Left forelimb (tissue), 1 donor: ENCODE measurements at regions not wholly inside any gene's neighbourhood (a gene's known extent, or its start where the extent isn't known, plus 50 kb on each side); places are given as distances from the start of the nearest gene placed in this dataset.

ENCODE experiments used
- DNase-seq: peaks from one replicate; pipeline ENCODE4 v3.0.0-alpha.2; 2018; ENCODE audit warnings: low spot score

DNA sequence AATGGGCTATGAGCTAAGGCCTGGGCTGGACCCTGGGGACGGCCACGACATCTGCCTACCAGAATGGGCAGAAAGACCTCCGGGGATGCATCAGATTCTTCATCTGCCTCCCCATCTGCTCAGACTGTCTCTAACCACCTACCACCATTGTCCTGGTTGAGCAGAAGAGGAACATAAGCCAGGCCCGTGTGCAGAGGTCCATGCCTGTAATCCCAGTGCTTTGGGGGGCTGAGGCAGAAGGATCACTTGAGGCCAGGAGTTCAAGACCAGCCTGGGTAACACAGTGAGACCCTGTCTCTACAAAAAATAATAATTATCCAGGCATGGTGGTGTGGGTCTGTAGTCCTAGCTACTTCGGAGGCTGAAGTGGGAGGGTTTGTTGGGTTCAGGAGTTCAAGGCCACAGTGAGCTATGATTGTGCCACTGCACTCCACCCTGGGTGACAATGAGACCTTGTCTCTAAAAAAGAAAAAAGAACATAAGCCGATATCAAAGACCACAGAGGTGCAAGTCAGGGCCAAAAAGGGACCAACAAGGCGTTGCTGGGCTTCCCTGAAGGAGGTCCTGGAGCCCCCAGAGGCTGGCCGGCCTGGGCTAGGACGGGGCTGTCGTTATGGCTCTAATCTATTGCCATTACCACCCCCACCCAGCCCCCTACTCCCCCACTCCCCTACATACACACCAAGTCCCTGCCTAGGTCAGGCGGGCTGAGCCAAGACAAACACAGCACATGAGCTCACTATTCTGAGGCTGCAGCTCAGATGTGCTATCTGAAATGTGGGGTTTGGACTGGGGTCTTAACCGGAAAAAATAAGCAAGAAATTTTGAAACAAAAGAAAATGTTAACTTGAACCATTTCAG, 239.2 kb upstream of the RAB4A start:
- DNase-seq: no peak

DNA sequence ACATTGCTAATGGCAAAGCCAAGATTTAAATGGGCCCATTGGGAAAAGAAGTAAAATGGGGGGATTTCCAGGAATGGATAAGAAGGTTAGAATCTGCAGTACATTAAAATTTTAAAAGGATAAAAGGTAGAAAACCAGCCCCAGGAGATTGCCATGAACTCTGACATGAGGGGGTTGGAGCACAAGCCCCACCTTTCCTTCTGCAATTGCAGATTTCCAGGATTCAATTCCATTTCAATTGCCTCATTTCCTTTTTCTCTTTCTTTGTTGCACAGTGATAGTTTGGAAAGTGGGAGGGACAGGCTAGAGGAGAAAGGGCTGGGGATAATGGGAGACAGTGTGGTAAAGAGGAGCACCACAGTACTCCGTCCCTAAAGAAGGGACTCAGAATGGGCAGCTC, 238.5 kb upstream of the RAB4A start:
- no peak for DNase-seq

DNA sequence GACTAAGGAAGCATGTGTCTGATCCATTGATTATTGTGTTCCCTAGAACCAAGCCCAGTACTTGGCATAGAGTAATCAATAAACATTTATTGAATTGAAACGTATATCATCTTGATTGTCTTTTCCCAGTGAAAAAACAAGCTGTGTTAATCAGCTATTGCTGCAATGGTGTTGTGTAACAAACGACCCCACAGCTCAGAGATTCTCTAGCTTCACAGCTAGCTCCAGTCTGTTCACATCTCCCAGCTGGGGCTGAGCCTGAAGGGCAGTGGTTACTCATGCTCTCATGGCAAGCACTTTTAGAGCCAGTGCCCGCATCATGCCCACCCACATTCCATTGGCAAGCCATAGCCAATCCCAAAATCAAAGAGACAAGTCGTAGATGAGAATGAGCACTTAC, 237.4 kb upstream of the RAB4A start:
- DNase-seq: no peak

GRCh38 chr1:229034342-229034741, 236.6 kb upstream of the RAB4A start:
- DNase-seq: no peak

GRCh38 chr1:229035054-229035747, 235.7 kb upstream of the RAB4A start:
- no peak for DNase-seq

DNA sequence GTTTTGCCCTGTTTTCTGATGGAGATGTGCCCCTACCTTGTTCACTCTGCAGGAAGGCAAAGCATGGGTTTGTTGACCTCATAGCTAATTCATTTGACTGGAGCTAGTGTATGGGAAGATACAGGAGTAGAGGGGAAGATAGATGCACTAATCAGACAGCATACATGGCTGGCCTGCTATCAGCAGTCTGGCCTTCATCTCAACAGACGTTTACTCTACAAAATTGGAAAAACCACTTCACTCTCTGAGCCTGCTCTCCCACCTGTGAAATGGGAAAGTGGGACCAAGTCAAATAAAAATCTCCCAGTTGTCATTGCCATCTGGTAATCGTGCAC, 235.2 kb upstream of the RAB4A start:
- DNase-seq: no peak

DNA sequence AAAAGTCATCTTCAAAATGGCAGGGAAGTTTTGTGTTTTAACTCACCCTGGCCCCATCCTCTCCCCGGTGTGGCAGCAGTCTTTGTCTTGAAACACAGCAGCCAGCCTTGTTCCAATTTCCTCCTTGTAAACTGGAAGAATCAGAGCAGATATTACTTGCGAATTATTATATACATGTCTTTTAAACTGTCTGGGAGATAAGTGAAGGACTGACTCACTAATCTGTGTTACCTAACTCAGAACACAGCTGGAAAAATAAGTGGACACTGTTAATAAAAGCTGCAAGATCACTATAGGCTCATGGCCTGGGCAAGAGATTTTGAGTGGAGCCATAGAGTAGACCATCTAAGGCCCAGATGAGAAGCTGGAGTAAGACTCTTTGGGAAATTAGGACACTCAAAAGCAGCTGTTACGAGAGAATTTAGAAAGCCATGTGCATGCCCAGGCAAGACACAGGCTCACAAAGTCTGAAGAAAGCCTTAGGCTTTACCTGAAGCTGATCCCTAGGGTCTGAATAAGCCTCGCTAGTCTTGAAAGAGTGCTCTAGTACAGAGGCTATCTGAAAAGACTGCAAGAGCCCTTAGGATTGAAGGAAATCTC, 233.0 kb upstream of the RAB4A start:
- DNase-seq: no peak

DNA sequence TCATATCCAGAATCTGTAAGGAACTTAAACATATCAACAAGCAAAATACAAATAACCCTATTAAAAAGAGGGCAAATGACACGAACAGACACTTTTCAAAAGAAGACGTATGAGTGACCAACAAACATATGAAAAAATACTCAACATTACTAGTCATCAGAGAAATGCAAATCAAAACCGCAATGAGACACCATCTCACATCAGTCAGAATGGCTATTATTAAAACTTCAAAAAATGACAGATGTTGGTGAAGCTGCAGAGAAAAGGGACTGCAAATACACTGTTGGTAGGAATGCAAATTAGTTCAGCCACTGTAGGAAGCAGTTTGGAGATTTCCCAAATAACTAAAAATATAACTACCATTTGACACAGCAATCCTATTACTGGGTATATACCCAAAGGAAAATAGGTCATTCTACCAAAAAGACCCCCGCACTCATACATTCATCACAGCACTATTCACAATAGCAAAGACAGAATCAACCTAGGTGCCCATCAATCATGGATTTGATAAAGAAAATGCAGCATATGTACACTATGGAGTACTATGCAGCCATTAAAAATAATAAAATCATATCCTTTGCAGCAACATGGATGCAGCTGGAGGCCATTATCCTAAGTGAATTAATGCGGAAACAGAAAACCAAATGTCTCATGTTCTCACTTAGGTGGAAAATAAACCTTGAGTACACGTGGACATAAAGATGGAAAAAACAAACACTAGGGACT, 230.1 kb upstream of the RAB4A start:
- DNase-seq: no peak

- no peak for DNase-seq
These were observed 229.0 kb upstream of the RAB4A start for GRCh38 chr1:229041946-229042345.

DNA sequence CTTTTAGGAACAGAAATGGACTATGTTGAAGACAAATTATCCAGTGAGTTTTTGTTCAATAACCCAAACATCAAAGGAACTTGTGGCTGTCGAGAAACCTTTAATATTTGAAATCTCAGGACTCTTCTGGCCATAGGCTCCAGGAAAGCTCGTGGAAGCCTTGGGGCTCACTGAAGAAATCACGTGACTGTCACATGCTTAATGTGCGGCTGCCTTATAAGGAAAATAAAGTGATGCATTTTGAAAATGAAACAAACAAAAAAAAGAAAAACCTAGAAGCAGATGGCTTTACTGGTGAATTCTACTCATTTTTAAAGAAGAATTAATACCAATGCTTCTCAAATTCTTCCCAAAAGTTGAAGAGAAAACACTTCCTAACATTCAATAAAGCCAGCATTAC, 228.4 kb upstream of the RAB4A start:
- no peak for DNase-seq

DNA sequence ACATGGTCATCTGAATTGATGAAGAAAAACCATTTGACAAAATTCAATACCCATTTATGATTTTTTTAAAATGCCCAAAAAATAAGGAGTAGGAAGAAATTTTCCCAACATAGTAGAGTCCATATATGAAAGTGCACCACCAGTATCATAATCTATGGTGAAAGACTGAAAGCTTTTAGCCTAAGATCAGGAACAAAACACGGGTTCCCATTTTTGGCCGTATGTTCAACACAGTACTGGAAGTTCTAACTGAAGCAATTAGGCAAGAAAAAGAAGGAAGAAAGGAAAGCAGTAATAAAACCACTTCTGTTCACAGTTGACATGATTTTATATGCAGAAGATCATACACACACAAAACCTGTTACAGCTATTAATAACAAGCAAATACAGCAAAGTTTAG, 227.8 kb upstream of the RAB4A start:
- DNase-seq: no peak

- peak; percentile 72 for DNase-seq
These were observed 224.6 kb upstream of the RAB4A start for GRCh38 chr1:229046251-229046853.

DNA sequence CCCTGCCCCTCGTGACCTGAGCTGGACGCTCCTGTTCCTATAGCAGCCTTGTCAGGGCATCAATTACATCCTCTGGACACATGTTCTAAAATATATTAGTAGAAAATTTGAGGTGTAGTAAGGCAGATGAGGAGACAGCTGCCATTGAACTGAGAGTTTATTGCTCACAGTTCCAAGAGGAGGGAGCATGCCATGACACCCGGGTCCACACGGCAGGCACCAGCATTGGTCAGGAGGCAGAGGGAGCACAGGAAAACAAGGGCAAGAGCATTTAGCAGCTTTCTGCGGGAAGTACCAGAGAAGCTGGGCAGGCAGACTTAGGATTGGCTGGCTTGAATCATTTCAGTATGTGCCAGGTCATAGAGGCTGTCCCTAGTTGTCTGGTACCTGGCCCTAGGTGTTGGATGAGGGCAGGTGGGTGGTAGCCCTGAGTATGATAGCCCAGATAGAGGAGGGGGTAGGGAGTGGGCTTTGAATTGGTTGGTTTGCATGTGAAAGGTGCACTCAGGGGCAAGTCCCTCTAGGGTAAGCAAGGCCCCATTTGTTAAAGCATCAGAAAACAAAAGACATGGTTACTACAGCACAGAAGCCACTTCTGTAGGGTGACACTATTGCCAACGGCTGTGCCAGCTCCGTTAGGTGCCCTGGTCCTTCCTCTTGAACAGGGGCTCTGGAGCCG, 223.6 kb upstream of the RAB4A start:
- peak; percentile 9 for DNase-seq

DNA sequence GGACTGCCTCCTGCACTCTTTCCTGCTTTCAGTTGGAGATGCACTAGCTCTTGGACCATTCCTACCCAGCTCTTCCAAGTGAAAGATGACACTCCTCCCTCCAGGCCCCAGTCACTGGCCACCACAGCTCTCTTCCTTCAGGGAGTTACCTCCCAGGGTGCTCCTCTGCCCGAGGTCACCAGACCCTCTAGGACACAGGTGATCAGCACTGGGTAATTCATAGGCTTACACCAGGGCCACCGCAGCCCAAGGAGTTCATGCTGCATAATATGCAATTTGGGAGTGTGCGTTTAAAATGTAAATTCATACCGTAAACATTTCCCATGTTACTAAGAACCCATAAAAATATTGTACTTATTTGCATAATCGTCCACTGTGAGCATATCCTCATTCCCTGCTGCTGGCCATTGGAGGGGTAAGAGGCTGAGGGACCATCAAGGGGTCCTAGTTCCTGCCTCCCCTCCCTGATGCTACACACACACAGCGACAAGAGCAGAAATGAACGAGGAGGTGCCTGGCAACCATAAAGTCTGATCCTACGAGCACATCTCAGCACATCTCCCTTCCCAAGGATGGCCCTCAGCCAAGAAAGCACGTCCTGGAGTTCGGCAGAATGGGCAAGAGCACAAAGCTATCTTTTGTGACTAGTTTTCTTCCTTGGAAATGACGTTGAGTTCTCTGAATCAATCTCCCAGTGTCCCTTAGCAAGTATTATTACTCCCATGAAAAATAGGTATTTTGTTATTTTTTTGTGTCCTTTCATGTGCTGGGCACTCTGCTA, 222.9 kb upstream of the RAB4A start:
- peak; percentile 41 for DNase-seq

DNA sequence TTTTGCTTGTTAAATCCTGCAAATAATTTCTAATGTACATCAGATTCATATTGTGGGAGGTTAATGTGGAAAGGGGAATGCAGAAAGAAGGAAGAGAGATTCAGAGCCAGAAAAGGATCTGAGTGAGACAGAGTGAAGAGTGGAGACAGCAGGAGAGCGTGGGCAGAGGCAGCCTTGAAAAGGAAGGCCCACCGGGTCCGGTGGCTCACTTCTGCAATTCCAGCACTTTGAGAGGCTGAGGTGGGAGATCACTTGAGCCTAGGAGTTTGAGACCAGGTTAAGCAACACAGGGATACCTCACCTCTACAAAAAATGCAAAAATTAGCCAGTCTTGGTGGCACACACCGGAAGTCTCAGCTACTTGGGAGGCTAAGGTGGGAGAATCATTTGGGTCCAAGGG, 222.0 kb upstream of the RAB4A start:
- no peak for DNase-seq

GRCh38 chr1:229056046-229056445, 214.9 kb upstream of the RAB4A start:
- DNase-seq: no peak

GRCh38 chr1:229058111-229058561, 212.8 kb upstream of the RAB4A start:
- DNase-seq: no peak

DNA sequence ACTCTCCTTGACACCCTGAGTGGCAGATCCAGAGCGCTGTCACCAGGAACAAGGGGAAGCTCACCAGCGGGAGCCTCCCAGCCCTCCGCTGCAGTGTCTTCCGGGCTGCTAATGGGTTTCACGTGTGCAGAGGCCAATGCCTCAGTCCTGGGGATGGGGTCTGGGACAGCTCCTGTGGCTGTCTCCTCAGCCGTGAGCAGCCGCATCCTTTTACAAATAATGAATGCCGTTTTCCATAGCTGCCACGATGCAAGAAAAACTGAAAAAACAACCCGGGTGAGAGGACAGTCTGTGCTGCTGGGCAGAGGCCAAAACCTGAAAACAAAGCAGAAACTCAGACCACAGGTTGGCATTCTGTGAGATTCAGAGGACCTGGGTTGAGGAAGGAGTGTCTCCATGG, 212.2 kb upstream of the RAB4A start:
- DNase-seq: no peak

DNA sequence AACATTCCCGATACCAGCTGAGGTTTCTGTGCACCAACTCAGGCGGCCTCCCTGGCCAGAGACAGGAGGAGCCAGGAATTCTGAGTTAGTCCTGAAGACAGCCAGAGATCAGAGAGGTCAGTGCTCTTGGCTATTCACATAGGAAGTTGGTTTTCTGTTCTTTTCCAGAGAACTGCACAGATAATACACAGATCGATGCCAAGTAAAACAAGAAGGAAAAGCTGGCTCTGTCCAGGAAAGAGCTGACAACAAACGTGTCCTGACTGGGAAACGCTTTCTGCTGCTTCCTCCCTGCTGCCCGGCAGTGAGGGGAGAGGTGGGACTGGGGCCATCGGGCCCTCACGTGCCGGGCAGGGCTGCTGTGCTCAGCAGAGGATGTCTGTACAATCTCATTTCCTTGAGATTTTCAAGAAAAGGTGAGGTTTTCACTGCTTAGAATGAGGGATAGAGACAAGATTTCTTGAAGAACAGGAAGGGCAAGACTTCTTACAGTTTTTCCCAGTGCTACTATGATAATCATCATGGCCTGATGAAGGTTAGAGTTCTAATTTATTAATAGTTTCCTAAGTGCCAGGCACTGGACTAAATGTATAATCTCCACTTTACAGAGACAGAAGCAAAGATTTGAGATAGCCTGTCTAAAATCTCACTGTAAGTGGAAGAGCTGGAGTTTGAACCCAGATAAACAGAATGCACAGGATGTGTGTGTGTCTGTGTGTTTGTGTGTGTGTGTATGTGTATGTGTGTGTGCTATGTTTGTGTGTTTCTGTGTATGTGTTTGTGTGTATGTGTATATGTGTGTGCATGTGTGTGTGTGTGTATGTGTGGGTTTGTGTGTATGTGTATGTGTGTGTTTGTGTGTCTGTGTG, 211.0 kb upstream of the RAB4A start:
- no peak for DNase-seq

DNA sequence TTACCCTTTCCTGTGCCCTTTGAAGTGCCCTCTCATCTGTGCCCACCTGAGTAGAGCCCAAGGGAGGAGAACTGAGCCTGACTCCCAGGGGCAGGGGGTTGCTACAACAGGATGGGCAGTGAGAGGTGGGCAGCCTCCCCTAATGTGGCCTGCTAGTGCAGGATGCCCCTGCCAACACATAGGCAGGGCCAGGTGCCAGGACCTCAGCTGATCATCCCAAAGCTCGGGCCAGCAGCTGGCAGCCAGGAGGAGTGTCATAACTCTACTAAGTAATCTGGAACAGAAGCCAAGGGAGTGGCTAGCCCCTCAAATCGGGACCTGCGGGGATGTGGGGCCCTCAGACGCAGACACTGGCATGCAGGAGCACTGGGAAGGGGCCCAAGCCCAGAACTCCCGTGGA, 208.8 kb upstream of the RAB4A start:
- DNase-seq: no peak
